ENCODE measurements at regions not wholly inside any gene's neighbourhood (a gene's known extent, or its start where the extent isn't known, plus 50 kb on each side); places are given as distances from the start of the nearest gene placed in this dataset.

- intact Hi-C loops (cut with DNase I) = no loop called here
- Histone ChIP-seq H3K36me3 (no peaks in the 10 kb centered on the region), H3K4me1 (replicated peaks) (no peaks in the 10 kb centered on the region), H3K9me3 (no peaks in the 10 kb centered on the region), H3K27me3 (replicated peaks; ENCODE audit: insufficient read depth) (no peaks in the 10 kb centered on the region), H3K27ac (no peak overlapping the region), H3K4me3 (no peak overlapping the region)
- DNase-seq (ENCODE audit: low spot score) = no peak
- TF ChIP-seq CTCF (IDR thresholded peaks at IDR 0.05) (no peak), POLR2AphosphoS5 (IDR thresholded peaks at IDR 0.05) (no peak), POLR2A (IDR thresholded peaks at IDR 0.05) (no peak)
- 96% methylated on average over 2 of the region's 2 CpGs for WGBS
Observed at GRCh38 chr12:91874086-91874865, 271.4 kb downstream of the BTG1 start.

DNA sequence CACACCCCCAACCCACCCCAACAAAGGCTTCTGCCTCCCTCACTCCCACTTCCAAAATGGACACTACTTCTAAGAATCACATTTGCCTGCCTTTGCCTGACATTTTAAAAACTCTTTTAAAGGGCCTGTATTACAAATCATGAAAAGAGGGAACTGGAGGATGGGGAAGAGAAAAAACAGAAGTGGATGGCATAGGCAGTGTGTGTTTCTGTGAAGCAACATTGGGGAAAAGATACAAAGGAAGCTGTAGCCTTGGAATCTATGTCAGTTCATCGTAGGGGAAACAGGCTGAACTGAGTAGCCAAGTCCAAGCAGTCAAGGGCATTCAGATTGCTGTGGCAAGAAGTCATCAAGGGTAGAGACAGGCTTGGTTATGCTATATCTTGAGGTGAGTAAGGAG lies 273.9 kb downstream of the BTG1 start:
- no peak overlapping the region for H3K4me3 ChIP-seq
- H3K27me3 ChIP-seq (replicated peaks; ENCODE audit: insufficient read depth) = no peaks in the 10 kb centered on the region
- intact Hi-C loops (cut with DNase I) = no loop called here
- no peak overlapping the region for H3K27ac ChIP-seq
- H3K4me1 ChIP-seq (replicated peaks) = no peaks in the 10 kb centered on the region
- no peaks in the 10 kb centered on the region for H3K9me3 ChIP-seq
- DNase-seq (ENCODE audit: low spot score) = no peak
- WGBS = 95% methylated on average over 1 of the region's 1 CpG
- no peaks in the 10 kb centered on the region for H3K36me3 ChIP-seq
- TF ChIP-seq CTCF (IDR thresholded peaks at IDR 0.05) = no peak
- no peak for TF ChIP-seq POLR2AphosphoS5 (IDR thresholded peaks at IDR 0.05)
- no peak for TF ChIP-seq POLR2A (IDR thresholded peaks at IDR 0.05)

DNA sequence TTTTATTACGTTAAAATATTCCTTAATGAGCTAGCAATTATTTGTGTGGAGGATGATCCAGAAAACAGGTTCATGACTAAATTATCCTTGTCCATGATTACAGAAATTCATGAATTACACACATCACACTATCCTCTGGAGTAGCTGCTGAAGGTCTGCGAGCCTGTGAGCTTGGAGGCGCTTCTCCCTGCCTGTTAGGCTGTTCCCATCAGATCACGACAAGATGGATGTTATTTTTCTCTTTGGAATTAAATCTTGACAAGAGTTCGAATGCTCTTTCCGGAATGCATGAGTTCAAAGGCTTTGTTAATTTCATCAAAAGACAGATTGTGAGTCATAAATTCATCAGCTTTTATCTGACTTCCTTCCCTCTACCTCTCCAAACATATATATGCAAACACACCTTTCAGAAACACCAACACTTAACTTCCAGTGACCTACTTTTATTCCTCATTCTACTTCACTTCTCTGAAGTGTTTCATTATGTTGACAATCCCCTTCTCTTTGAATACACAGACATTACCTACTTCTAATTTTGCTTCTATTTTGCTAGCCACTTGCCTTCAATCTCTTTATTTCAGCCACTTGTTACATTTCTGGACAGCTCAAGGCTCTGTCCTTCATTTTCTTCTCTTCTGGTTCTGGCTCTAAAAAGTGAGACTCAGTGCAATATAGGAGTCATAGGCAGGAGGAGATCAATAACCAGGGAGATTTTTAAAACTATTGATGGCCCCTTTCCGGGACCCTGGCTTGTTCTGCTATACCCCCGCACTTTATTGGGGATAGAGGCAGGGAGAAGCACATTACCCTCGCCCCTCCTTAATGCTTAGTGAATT lies 274.6 kb downstream of the BTG1 start:
- no peaks in the 10 kb centered on the region for H3K36me3 ChIP-seq
- no peak overlapping the region for H3K4me3 ChIP-seq
- H3K27me3 ChIP-seq (replicated peaks; ENCODE audit: insufficient read depth) = no peaks in the 10 kb centered on the region
- DNase-seq (ENCODE audit: low spot score) = no peak
- no peak overlapping the region for H3K27ac ChIP-seq
- intact Hi-C loops (cut with DNase I) = no loop called here
- TF ChIP-seq POLR2AphosphoS5 (IDR thresholded peaks at IDR 0.05) (no peak), POLR2A (IDR thresholded peaks at IDR 0.05) (no peak), CTCF (IDR thresholded peaks at IDR 0.05) (no peak)
- no peaks in the 10 kb centered on the region for H3K9me3 ChIP-seq
- 73% methylated on average over 9 of the region's 9 CpGs for WGBS
- no peaks in the 10 kb centered on the region for H3K4me1 ChIP-seq (replicated peaks)

GRCh38 chr12:91868054-91868453 lies 277.6 kb downstream of the BTG1 start:
- intact Hi-C loops (cut with DNase I) = no loop called here
- Histone ChIP-seq H3K9me3 (no peaks in the 10 kb centered on the region), H3K27ac (no peak overlapping the region), H3K27me3 (replicated peaks; ENCODE audit: insufficient read depth) (no peaks in the 10 kb centered on the region), H3K4me3 (no peak overlapping the region), H3K36me3 (no peaks in the 10 kb centered on the region), H3K4me1 (replicated peaks) (no peaks in the 10 kb centered on the region)
- 88% methylated on average over 4 of the region's 4 CpGs for WGBS
- no peak for TF ChIP-seq POLR2AphosphoS5 (IDR thresholded peaks at IDR 0.05)
- no peak for TF ChIP-seq CTCF (IDR thresholded peaks at IDR 0.05)
- no peak for TF ChIP-seq POLR2A (IDR thresholded peaks at IDR 0.05)
- DNase-seq (ENCODE audit: low spot score) = no peak
